ENCODE measurements at regions not wholly inside any gene's neighbourhood (a gene's known extent, or its start where the extent isn't known, plus 50 kb on each side); places are given as distances from the start of the nearest gene placed in this dataset.
"Not testable (repeated sequence)": the region's sequence is repeated elsewhere in the genome, so short reads cannot be mapped to it uniquely, and the experiment has no call there.

DNA sequence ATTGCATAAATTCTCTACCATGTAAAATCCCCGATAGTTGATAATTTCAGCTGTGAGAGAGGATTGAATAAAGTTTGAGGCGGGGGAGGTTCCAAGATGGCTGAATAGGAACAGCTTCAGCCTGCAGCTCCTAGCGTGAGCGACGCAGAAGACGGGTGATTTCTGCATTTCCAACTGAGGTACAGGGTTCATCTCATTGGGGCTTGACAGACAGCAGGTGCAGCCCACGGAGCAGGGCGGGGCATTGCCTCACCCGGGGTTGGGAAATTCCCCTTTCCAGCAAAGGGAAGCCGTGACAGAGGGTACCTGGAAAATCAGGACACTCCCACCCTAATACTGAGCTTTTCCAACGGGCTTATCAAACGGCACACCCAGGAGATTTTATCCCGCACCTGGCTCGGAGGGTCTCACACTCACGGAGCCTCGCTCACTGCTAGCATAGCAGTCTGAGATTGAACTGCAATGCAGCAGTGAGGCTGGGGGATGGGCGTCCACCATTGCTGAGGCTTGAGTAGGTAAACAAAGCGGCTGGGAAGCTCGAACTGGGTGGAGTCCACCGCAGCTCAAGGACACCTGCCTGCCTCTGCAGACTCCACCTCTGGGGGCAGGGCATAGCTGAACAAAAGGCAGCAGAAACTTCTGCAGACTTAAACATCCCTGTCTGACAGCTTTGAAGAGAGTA lies 1261.6 kb upstream of the DDX18 start:
- H3K9ac ChIP-seq (ENCODE audit: control insufficient read depth, insufficient read depth, low read length); BruUV-seq (replicated peaks); H3K4me2 ChIP-seq (ENCODE audit: control insufficient read depth, insufficient read depth); intact Hi-C loops (cut with micrococcal nuclease; ENCODE audit: unreplicated experiment); CTCF ChIA-PET; in situ Hi-C loops (cut with MboI); H3K27ac ChIP-seq (ENCODE audit: control insufficient read depth, insufficient read depth); FAIRE-seq; H3K79me2 ChIP-seq (ENCODE audit: control insufficient read depth, insufficient read depth, low read length); DNase-seq (ENCODE audit: low read depth, low spot score); RAD21 ChIA-PET (ENCODE audit: unreplicated experiment); POLR2A ChIA-PET; SMC1A ChIA-PET (ENCODE audit: uncharacterized antibody, unreplicated experiment); ATAC-seq; H4K20me1 ChIP-seq (ENCODE audit: control insufficient read depth, insufficient read depth); H3K4me1 ChIP-seq (ENCODE audit: control insufficient read depth, insufficient read depth, low read length); H3K9me3 ChIP-seq (replicated peaks; ENCODE audit: control insufficient read depth, insufficient read depth, low read length); H3K27me3 ChIP-seq (replicated peaks in 1 of 2; ENCODE audit: control insufficient read depth in 2 of 2, insufficient read depth in 2 of 2, low read length in 1 of 2); H2AFZ ChIP-seq (ENCODE audit: control insufficient read depth, low read depth, low read length); H3K36me3 ChIP-seq (ENCODE audit: control insufficient read depth in 2 of 2, insufficient read depth in 2 of 2, low read length in 1 of 2); H3K4me3 ChIP-seq: not testable (repeated sequence)
- 51% methylated on average over 20 of the region's 20 CpGs for WGBS (ENCODE audit: insufficient coverage, insufficient replicate concordance, low lambda C conversion rate, missing lambda C conversion rate)

DNA sequence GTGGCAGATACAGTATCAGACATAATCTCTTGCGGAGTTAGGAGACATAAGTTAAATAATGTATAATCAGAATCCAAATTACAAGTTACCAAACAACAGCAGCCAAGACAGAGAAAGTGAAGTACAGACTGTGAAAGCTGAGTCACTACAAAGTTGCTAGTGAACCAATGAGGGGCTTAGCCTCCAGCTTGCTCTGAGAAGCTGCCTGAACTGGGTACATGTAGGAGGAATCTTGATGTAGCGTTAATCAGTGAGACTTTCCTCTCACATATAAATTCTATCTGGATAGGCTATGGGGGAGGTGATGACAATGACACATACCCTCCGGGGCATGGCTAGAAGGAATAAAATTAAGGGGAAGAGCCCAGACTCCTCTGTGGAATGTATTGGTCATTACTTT lies 1234.3 kb upstream of the DDX18 start:
- Histone ChIP-seq H3K36me3 (ENCODE audit: control insufficient read depth in 2 of 2, insufficient read depth in 2 of 2, low read length in 1 of 2) (no peaks in the 10 kb centered on the region), H2AFZ (ENCODE audit: control insufficient read depth, low read depth, low read length) (no peak overlapping the region), H3K4me2 (ENCODE audit: control insufficient read depth, insufficient read depth) (no peak overlapping the region), H4K20me1 (ENCODE audit: control insufficient read depth, insufficient read depth) (no peaks in the 10 kb centered on the region), H3K79me2 (ENCODE audit: control insufficient read depth, insufficient read depth, low read length) (no peaks in the 10 kb centered on the region), H3K4me3 (no peak overlapping the region), H3K9me3 (replicated peaks; ENCODE audit: control insufficient read depth, insufficient read depth, low read length) (no peaks in the 10 kb centered on the region), H3K4me1 (ENCODE audit: control insufficient read depth, insufficient read depth, low read length) (no peaks in the 10 kb centered on the region), H3K27ac (ENCODE audit: control insufficient read depth, insufficient read depth) (no peak overlapping the region), H3K27me3 (replicated peaks in 1 of 2; ENCODE audit: control insufficient read depth in 2 of 2, insufficient read depth in 2 of 2, low read length in 1 of 2) (no peaks in the 10 kb centered on the region), H3K9ac (ENCODE audit: control insufficient read depth, insufficient read depth, low read length) (no peak overlapping the region)
- in situ Hi-C loops (cut with MboI) = no loop called here
- WGBS (ENCODE audit: insufficient coverage, insufficient replicate concordance, low lambda C conversion rate, missing lambda C conversion rate) = 18% methylated on average over 3 of the region's 3 CpGs
- ATAC-seq (no peak), DNase-seq (ENCODE audit: low read depth, low spot score) (no peak), FAIRE-seq (no peak)
- RAD21 ChIA-PET (ENCODE audit: unreplicated experiment) = no interaction called here
- intact Hi-C loops (cut with micrococcal nuclease; ENCODE audit: unreplicated experiment) = no loop called here
- SMC1A ChIA-PET (ENCODE audit: uncharacterized antibody, unreplicated experiment) = no interaction called here
- CTCF ChIA-PET = interaction anchor here (0.8 kb wide), 1 partner anchor 20 kb away, joined by 4 read pairs; no protein-coding TSS in a partner anchor
- BruUV-seq (replicated peaks) = no TSS peak
- POLR2A ChIA-PET = no interaction called here
- no peak for TF ChIP-seq CBX3 (IDR thresholded peaks at IDR 0.05; ENCODE audit: borderline replicate concordance, low read depth)
- TF ChIP-seq IRF3 (IDR thresholded peaks at IDR 0.05) = no peak
- no peak for TF ChIP-seq ZNF207 (IDR thresholded peaks at IDR 0.05; ENCODE audit: borderline replicate concordance)
- no peak for TF ChIP-seq YY1 (IDR thresholded peaks at IDR 0.05; ENCODE audit: low read depth, low read length)
- TF ChIP-seq ATF3 (IDR thresholded peaks at IDR 0.05; ENCODE audit: borderline replicate concordance, extremely low read depth, low read depth, low read length) = no peak
- no peak for TF ChIP-seq RFX5 (IDR thresholded peaks at IDR 0.05; ENCODE audit: low read depth, low read length)
- no peak for TF ChIP-seq MEF2B (IDR thresholded peaks at IDR 0.05; ENCODE audit: partially characterized antibody, poor library complexity, severe bottlenecking)
- TF ChIP-seq RCOR1 (conservative IDR thresholded peaks at IDR 0.05; ENCODE audit: low read depth, low read length) = no peak
- TF ChIP-seq, protein P1, sequence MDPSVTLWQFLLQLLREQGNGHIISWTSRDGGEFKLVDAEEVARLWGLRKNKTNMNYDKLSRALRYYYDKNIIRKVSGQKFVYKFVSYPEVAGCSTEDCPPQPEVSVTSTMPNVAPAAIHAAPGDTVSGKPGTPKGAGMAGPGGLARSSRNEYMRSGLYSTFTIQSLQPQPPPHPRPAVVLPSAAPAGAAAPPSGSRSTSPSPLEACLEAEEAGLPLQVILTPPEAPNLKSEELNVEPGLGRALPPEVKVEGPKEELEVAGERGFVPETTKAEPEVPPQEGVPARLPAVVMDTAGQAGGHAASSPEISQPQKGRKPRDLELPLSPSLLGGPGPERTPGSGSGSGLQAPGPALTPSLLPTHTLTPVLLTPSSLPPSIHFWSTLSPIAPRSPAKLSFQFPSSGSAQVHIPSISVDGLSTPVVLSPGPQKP (IDR thresholded peaks at IDR 0.05; ENCODE audit: low read depth, low read length) = no peak
- TF ChIP-seq IKZF2 (IDR thresholded peaks at IDR 0.05) = no peak
- TF ChIP-seq, protein P2, sequence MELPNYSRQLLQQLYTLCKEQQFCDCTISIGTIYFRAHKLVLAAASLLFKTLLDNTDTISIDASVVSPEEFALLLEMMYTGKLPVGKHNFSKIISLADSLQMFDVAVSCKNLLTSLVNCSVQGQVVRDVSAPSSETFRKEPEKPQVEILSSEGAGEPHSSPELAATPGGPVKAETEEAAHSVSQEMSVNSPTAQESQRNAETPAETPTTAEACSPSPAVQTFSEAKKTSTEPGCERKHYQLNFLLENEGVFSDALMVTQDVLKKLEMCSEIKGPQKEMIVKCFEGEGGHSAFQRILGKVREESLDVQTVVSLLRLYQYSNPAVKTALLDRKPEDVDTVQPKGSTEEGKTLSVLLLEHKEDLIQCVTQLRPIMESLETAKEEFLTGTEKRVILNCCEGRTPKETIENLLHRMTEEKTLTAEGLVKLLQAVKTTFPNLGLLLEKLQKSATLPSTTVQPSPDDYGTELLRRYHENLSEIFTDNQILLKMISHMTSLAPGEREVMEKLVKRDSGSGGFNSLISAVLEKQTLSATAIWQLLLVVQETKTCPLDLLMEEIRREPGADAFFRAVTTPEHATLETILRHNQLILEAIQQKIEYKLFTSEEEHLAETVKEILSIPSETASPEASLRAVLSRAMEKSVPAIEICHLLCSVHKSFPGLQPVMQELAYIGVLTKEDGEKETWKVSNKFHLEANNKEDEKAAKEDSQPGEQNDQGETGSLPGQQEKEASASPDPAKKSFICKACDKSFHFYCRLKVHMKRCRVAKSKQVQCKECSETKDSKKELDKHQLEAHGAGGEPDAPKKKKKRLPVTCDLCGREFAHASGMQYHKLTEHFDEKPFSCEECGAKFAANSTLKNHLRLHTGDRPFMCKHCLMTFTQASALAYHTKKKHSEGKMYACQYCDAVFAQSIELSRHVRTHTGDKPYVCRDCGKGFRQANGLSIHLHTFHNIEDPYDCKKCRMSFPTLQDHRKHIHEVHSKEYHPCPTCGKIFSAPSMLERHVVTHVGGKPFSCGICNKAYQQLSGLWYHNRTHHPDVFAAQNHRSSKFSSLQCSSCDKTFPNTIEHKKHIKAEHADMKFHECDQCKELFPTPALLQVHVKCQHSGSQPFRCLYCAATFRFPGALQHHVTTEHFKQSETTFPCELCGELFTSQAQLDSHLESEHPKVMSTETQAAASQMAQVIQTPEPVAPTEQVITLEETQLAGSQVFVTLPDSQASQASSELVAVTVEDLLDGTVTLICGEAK (IDR thresholded peaks at IDR 0.05; ENCODE audit: borderline replicate concordance) = no peak

All from GM12878 (cell line).